A549 (cell line): ENCODE measurements at regions not wholly inside any gene's neighbourhood (a gene's known extent, or its start where the extent isn't known, plus 50 kb on each side); places are given as distances from the start of the nearest gene placed in this dataset.

Source experiments
- ATAC-seq, 2 experiments: fragments of 200-7000 bp in 1 of 2; fragments of >200 bp in 1 of 2; cut with Nextera tagmentation in 1 of 2; cut with Tn5 transposase in 1 of 2; 3 replicates each; pipeline versions ENCODE4 v1.8.0 to v1.9.1; 2018 to 2020; ENCODE audit warnings: mild to moderate bottlenecking in 1 of 2, moderate library complexity in 1 of 2
- CTCF ChIA-PET: fragments of 300-600 bp; sonication (Branson Sonifier 250); formaldehyde crosslinking; extraction: SDS; loops from one replicate; lab custom pipeline; 2021; ENCODE audit warnings: antibody characterized with exemption, inconsistent platforms; lab: Yijun Ruan, JAX
- POLR2A ChIA-PET: fragments of 350-600 bp; formaldehyde crosslinking; extraction: SDS; loops from one replicate; lab custom pipeline; 2021; ENCODE audit warnings: antibody characterized with exemption, inconsistent platforms; lab: Yijun Ruan, JAX
- DNase-seq, 2 experiments: peaks; one replicate each; pipeline versions ENCODE4 v3.0.0 to v3.0.0-alpha.2; 2011 to 2016; ENCODE audit warnings: low read depth in 1 of 2, low spot score in 1 of 2
- FAIRE-seq: peaks from 2 replicates; lab custom pipeline; 2011; peaks lifted over from hg19 to GRCh38; lab: Jason Lieb, UNC
- H3K27ac ChIP-seq, 2 experiments: fragments of >200 bp; sonication (Bioruptor Twin); formaldehyde crosslinking; 3 replicates each; pipeline ENCODE4 v1.5.1; 2016 to 2017
- H3K4me1 ChIP-seq: fragments of >200 bp; sonication (Bioruptor Twin); formaldehyde crosslinking; 3 replicates; pipeline ENCODE4 v1.6.1; 2016
- H3K4me2 ChIP-seq: fragments of >200 bp; sonication (Bioruptor Twin); formaldehyde crosslinking; 3 replicates; pipeline ENCODE4 v1.6.1; 2016
- H3K4me3 ChIP-seq: fragments of >200 bp; sonication (Bioruptor Twin); formaldehyde crosslinking; 3 replicates; pipeline ENCODE4 v1.5.1; 2016
- H3K9me3 ChIP-seq: fragments of >200 bp; sonication (Bioruptor Twin); formaldehyde crosslinking; 3 replicates; pipeline ENCODE4 v1.6.1; 2016
- CEBPB ChIP-seq, 2 experiments: fragments of >200 bp in 1 of 2; sonication (Bioruptor Twin) in 1 of 2; formaldehyde crosslinking in 1 of 2; IDR thresholded peaks; 2 replicates each; pipeline ENCODE4 v1.6.1; 2012 to 2016
- CHD4 ChIP-seq: fragments of 200-600 bp; sonication (generic); IDR thresholded peaks from 2 replicates; pipeline ENCODE4 v1.6.1; 2016; ENCODE audit warnings: antibody characterized with exemption, mild to moderate bottlenecking, borderline replicate concordance
- E2F6 ChIP-seq: IDR thresholded peaks from 2 replicates; pipeline ENCODE4 v1.6.1; 2012; ENCODE audit warnings: low read depth, borderline replicate concordance
- EHF ChIP-seq: fragments of 250-450 bp; sonication (Bioruptor Pico); IDR thresholded peaks from 2 replicates; pipeline ENCODE4 v1.5.0; 2020; ENCODE audit warnings: mild to moderate bottlenecking
- EHMT2 ChIP-seq: fragments of 200-600 bp; sonication (generic); IDR thresholded peaks from 2 replicates; pipeline ENCODE4 v1.6.1; 2016; ENCODE audit warnings: antibody characterized with exemption, low read depth, mild to moderate bottlenecking, moderate library complexity
- ESRRA ChIP-seq: fragments of 150-350 bp; IDR thresholded peaks from 2 replicates; pipeline ENCODE4 v1.6.1; 2014; ENCODE audit warnings: mild to moderate bottlenecking, low read length, borderline replicate concordance
- FOSB ChIP-seq: fragments of 250-450 bp; sonication (Bioruptor Pico); IDR thresholded peaks from 2 replicates; pipeline ENCODE4 v1.5.0; 2020; ENCODE audit warnings: mild to moderate bottlenecking, moderate library complexity
- FOXS1 ChIP-seq: fragments of 250-450 bp; sonication (Bioruptor Pico); IDR thresholded peaks from 2 replicates; pipeline ENCODE4 v1.5.0; 2020; ENCODE audit warnings: mild to moderate bottlenecking, moderate library complexity
- HDAC2 ChIP-seq: fragments of 200-600 bp; sonication (generic); IDR thresholded peaks from 2 replicates; pipeline ENCODE4 v1.6.1; 2016
- HES2 ChIP-seq: fragments of >200 bp; sonication (Bioruptor Twin); formaldehyde crosslinking; IDR thresholded peaks from 2 replicates; pipeline ENCODE4 v1.6.1; 2016
- HEYL ChIP-seq: fragments of 250-450 bp; sonication (Bioruptor Pico); IDR thresholded peaks from 2 replicates; pipeline ENCODE4 v1.8.0; 2021; ENCODE audit warnings: mild to moderate bottlenecking, moderate library complexity
- HOXA7 ChIP-seq: fragments of 250-450 bp; sonication (Bioruptor Pico); IDR thresholded peaks from 2 replicates; pipeline ENCODE4 v1.5.0; 2020; ENCODE audit warnings: mild to moderate bottlenecking, moderate library complexity
- HOXB13 ChIP-seq: fragments of 250-450 bp; sonication (Bioruptor Pico); IDR thresholded peaks from 2 replicates; pipeline ENCODE4 v1.5.0; 2020; ENCODE audit warnings: low read depth, mild to moderate bottlenecking, moderate library complexity
- JUN ChIP-seq, 2 experiments: fragments of >200 bp; sonication (Bioruptor Twin); formaldehyde crosslinking; IDR thresholded peaks; 2 replicates in 1 of 2; 3 replicates in 1 of 2; pipeline ENCODE4 v1.6.1; 2016 to 2017
- KDM5A ChIP-seq: fragments of 200-600 bp; sonication (generic); IDR thresholded peaks from 2 replicates; pipeline ENCODE4 v1.6.1; 2016; ENCODE audit warnings: antibody characterized with exemption, mild to moderate bottlenecking
- MAX ChIP-seq: IDR thresholded peaks from 2 replicates; pipeline ENCODE4 v1.6.1; 2012
- NFE2L2 ChIP-seq: fragments of 150-350 bp; conservative IDR thresholded peaks from 2 replicates; pipeline ENCODE4 v1.6.1; 2014; ENCODE audit warnings: low read length
- NPAS2 ChIP-seq: fragments of 250-450 bp; sonication (Bioruptor Pico); IDR thresholded peaks from 2 replicates; pipeline ENCODE4 v1.8.0; 2022; ENCODE audit warnings: mild to moderate bottlenecking, moderate library complexity, borderline replicate concordance
- NR3C1 ChIP-seq: fragments of >200 bp; sonication (Bioruptor Twin); formaldehyde crosslinking; IDR thresholded peaks from 3 replicates; pipeline ENCODE4 v1.6.1; 2017
- RAD21 ChIP-seq, 2 experiments: fragments of >200 bp in 1 of 2; sonication (Bioruptor Twin) in 1 of 2; formaldehyde crosslinking in 1 of 2; IDR thresholded peaks in 1 of 2; conservative IDR thresholded peaks in 1 of 2; 2 replicates in 1 of 2; 3 replicates in 1 of 2; pipeline ENCODE4 v1.6.1; 2012 to 2018; ENCODE audit warnings: inconsistent platforms in 1 of 2
- RARB ChIP-seq: fragments of 250-450 bp; sonication (Bioruptor Pico); IDR thresholded peaks from 2 replicates; pipeline ENCODE4 v1.8.0; 2021; ENCODE audit warnings: mild to moderate bottlenecking, moderate library complexity
- RCOR1 ChIP-seq: fragments of 150-350 bp; IDR thresholded peaks from 2 replicates; pipeline ENCODE4 v1.6.1; 2014; ENCODE audit warnings: antibody characterized with exemption, low read length, low read depth
- RFX5 ChIP-seq: fragments of 450-650 bp; IDR thresholded peaks from 2 replicates; pipeline ENCODE4 v1.7.1; 2014; ENCODE audit warnings: antibody characterized with exemption, mild to moderate bottlenecking, moderate library complexity
- RNF2 ChIP-seq: fragments of 200-600 bp; sonication (generic); IDR thresholded peaks from 2 replicates; pipeline ENCODE4 v1.6.1; 2016; ENCODE audit warnings: low read depth, mild to moderate bottlenecking, antibody characterized with exemption, moderate library complexity, borderline replicate concordance
- ZC3H11A ChIP-seq: fragments of 450-650 bp; IDR thresholded peaks from 2 replicates; pipeline ENCODE4 v1.6.1; 2014; ENCODE audit warnings: antibody characterized with exemption, mild to moderate bottlenecking
- ZFP36 ChIP-seq: fragments of 450-650 bp; IDR thresholded peaks from 2 replicates; pipeline ENCODE4 v1.6.1; 2014; ENCODE audit warnings: borderline replicate concordance; ENCODE audit not compliant: partially characterized antibody
- ZNF302 ChIP-seq: fragments of 250-450 bp; sonication (Bioruptor Pico); IDR thresholded peaks from 2 replicates; pipeline ENCODE4 v1.9.0; 2021; ENCODE audit warnings: inconsistent platforms, mild to moderate bottlenecking, moderate library complexity
- ZSCAN20 ChIP-seq: fragments of 250-450 bp; sonication (Bioruptor Pico); IDR thresholded peaks from 2 replicates; pipeline ENCODE4 v1.8.0; 2022; ENCODE audit warnings: mild to moderate bottlenecking, moderate library complexity
- WGBS: methylation state at CpG from one replicate; pipeline ENCODE4 v1.1.6; 2017; ENCODE audit errors: missing lambda C conversion rate; 5-methylcytosine and 5-hydroxymethylcytosine counted together

- no peak for TF ChIP-seq HES2
- no peak for TF ChIP-seq EHF (CRISPR knock-in tag)
- TF ChIP-seq HEYL (CRISPR knock-in tag) = no peak
- TF ChIP-seq HDAC2 = no peak
- no peak for TF ChIP-seq NPAS2 (CRISPR knock-in tag)
- no peak for TF ChIP-seq NFE2L2
- no peak for TF ChIP-seq ZSCAN20 (CRISPR knock-in tag)
- no peak for TF ChIP-seq EHMT2
- no peak for TF ChIP-seq HOXA7
- TF ChIP-seq, all 56 proteins: peak for 0
- ATAC-seq = no peak
- FAIRE-seq = no peak
- Histone ChIP-seq H3K27ac (no peak overlapping the region), H3K4me3 (no peak overlapping the region), H3K4me1 (no peaks in the 10 kb centered on the region), H3K9me3 (no peaks in the 10 kb centered on the region), H3K4me2 (no peak overlapping the region)
- no peak for DNase-seq
- CTCF ChIA-PET = interaction anchor here (0.8 to 1.4 kb wide), 2 partner anchors 17 to 103 kb away, joined by 3 read pairs; no protein-coding TSS in a partner anchor
- 45% methylated on average over 9 of the region's 29 CpGs for WGBS
- POLR2A ChIA-PET = no interaction called here
Observed at GRCh38 chr7:1296356-1296981, 63.8 kb downstream of the UNCX start.

GRCh38 chr7:1297017-1297960 lies 64.6 kb downstream of the UNCX start:
- 46% methylated on average over 34 of the region's 44 CpGs for WGBS
- DNase-seq (no peak), FAIRE-seq (no peak), ATAC-seq (no peak)
- Histone ChIP-seq H3K4me3 (no peak overlapping the region), H3K9me3 (no peaks in the 10 kb centered on the region), H3K27ac (no peak overlapping the region), H3K4me2 (no peak overlapping the region), H3K4me1 (no peaks in the 10 kb centered on the region)
- ChIA-PET POLR2A (no interaction called here), CTCF (interaction anchor here (0.6 to 1.4 kb wide), 5 partner anchors 18 to 582 kb away, joined by 3 read pairs; no protein-coding TSS in a partner anchor)
- no peak for TF ChIP-seq RNF2
- no peak for TF ChIP-seq E2F6
- no peak for TF ChIP-seq ZC3H11A
- no peak for TF ChIP-seq RARB (CRISPR knock-in tag)
- TF ChIP-seq NR3C1 = no peak
- TF ChIP-seq CHD4 = no peak

GRCh38 chr7:1298051-1298930 lies 65.6 kb downstream of the UNCX start:
- CTCF ChIA-PET = interaction anchor here (0.6 to 0.7 kb wide), 2 partner anchors 36 to 583 kb away, joined by 3 read pairs; no protein-coding TSS in a partner anchor
- 58% methylated on average over 25 of the region's 28 CpGs for WGBS
- no peak overlapping the region for H3K27ac ChIP-seq
- DNase-seq (no peak), FAIRE-seq (no peak), ATAC-seq (no peak; a peak in 1 of 6 replicates)
- POLR2A ChIA-PET = no interaction called here
- H3K4me2 ChIP-seq = no peak overlapping the region
- no peak for TF ChIP-seq HOXB13
- no peak for TF ChIP-seq ZNF302 (CRISPR knock-in tag)
- TF ChIP-seq RAD21 (conservative IDR thresholded peaks at IDR 0.05 in 1 of 2, IDR thresholded peaks at IDR 0.05 in 1 of 2) = no peak
- TF ChIP-seq ZFP36 = no peak
- TF ChIP-seq RCOR1 = no peak
- no peak for TF ChIP-seq FOSB
- no peak for TF ChIP-seq JUN (IDR thresholded peaks at IDR 0.05)
- TF ChIP-seq ESRRA = no peak
- TF ChIP-seq CEBPB (IDR thresholded peaks at IDR 0.05) = no peak
- no peak for TF ChIP-seq RFX5
- no peak for TF ChIP-seq E2F6
- TF ChIP-seq FOXS1 = no peak
- TF ChIP-seq KDM5A = no peak
- no peak for TF ChIP-seq CHD4
- TF ChIP-seq MAX = no peak
- no peak for TF ChIP-seq NPAS2 (CRISPR knock-in tag)
- no peak overlapping the region for H3K4me3 ChIP-seq
- H3K4me1 ChIP-seq = no peaks in the 10 kb centered on the region
- H3K9me3 ChIP-seq = no peaks in the 10 kb centered on the region
